ENCODE measurements at regions not wholly inside any gene's neighbourhood (a gene's known extent, or its start where the extent isn't known, plus 50 kb on each side); places are given as distances from the start of the nearest gene placed in this dataset.

DNA sequence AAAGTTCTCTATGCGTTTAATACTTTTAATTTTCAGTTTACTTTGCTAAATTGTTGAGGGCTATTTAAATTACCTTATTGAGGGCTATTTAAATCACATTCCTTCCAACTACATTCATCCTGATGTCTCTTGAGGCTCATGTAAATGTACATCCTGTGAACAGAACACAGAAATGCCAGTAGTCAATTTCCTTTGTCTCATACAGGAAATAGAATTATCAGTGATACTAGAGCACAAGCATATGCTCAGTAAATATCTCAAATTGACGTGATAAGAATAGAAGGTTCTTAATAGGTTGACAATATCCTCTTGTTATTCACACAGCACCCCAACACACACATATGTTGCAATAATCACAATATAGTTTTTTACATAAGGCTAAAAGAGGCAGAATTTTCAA is 449.0 kb downstream of the CYLC2 start:
- TF ChIP-seq POLR2A (IDR thresholded peaks at IDR 0.05): no peak
- TF ChIP-seq, protein P1, sequence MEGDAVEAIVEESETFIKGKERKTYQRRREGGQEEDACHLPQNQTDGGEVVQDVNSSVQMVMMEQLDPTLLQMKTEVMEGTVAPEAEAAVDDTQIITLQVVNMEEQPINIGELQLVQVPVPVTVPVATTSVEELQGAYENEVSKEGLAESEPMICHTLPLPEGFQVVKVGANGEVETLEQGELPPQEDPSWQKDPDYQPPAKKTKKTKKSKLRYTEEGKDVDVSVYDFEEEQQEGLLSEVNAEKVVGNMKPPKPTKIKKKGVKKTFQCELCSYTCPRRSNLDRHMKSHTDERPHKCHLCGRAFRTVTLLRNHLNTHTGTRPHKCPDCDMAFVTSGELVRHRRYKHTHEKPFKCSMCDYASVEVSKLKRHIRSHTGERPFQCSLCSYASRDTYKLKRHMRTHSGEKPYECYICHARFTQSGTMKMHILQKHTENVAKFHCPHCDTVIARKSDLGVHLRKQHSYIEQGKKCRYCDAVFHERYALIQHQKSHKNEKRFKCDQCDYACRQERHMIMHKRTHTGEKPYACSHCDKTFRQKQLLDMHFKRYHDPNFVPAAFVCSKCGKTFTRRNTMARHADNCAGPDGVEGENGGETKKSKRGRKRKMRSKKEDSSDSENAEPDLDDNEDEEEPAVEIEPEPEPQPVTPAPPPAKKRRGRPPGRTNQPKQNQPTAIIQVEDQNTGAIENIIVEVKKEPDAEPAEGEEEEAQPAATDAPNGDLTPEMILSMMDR (IDR thresholded peaks at IDR 0.05 in 4 of 5, conservative IDR thresholded peaks at IDR 0.05 in 1 of 5): no peak
